ENCODE measurements at regions not wholly inside any gene's neighbourhood (a gene's known extent, or its start where the extent isn't known, plus 50 kb on each side); places are given as distances from the start of the nearest gene placed in this dataset.
"Not testable (repeated sequence)": the region's sequence is repeated elsewhere in the genome, so short reads cannot be mapped to it uniquely, and the experiment has no call there.

- no peak overlapping the region for H3K4me3 ChIP-seq (ENCODE audit: low read depth, low read length)
- no peak overlapping the region for H3K27ac ChIP-seq
- DNase-seq: no peak
- TF ChIP-seq, protein P1, sequence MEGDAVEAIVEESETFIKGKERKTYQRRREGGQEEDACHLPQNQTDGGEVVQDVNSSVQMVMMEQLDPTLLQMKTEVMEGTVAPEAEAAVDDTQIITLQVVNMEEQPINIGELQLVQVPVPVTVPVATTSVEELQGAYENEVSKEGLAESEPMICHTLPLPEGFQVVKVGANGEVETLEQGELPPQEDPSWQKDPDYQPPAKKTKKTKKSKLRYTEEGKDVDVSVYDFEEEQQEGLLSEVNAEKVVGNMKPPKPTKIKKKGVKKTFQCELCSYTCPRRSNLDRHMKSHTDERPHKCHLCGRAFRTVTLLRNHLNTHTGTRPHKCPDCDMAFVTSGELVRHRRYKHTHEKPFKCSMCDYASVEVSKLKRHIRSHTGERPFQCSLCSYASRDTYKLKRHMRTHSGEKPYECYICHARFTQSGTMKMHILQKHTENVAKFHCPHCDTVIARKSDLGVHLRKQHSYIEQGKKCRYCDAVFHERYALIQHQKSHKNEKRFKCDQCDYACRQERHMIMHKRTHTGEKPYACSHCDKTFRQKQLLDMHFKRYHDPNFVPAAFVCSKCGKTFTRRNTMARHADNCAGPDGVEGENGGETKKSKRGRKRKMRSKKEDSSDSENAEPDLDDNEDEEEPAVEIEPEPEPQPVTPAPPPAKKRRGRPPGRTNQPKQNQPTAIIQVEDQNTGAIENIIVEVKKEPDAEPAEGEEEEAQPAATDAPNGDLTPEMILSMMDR (IDR thresholded peaks at IDR 0.05; ENCODE audit: low read depth, low read length, missing control alignments): no peak
- in situ Hi-C loops (cut with HindIII; ENCODE audit: low pct_ligation_motif_present, low sequenced_read_pairs): no loop called here
- H3K36me3 ChIP-seq (replicated peaks): no peaks in the 10 kb centered on the region
- H3K27me3 ChIP-seq (replicated peaks): no peaks in the 10 kb centered on the region
Measured at GRCh38 chr2:199543606-199544172, 86.0 kb upstream of the SATB2 start.

DNA sequence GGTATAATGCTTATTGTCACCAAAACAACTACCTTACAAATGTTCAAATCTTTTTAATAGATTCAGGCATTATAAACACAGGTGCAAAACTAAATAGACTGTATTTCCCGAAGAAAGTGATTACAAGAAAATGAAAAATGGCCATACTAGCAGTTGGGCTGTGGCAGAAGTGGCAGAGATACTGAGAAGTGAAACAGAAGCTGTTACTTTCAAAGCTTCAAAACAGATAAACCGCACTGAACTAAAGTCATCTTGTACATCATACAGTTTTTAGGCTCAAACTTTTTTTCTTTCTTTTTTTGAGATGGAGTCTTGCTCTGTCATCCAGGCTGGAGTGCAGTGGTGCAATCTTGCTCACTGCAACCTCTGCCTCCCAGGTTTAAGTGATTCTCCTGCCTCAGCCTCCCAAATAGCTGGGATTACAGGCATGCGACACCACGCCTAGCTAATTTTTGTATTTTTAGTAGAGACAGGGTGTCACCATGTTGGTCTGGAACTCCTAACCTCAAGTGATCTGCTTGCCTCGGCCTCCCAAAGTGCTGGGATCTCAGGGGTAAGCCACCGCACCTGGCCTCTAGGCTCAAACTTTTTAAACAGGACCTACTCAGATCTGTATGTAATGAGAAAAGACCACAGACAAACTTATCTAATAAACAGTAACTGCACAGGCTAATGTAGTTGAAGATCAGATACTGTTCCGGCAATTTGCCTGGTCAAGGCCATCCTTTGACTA, 77.9 kb upstream of the SATB2 start:
- in situ Hi-C loops (cut with HindIII; ENCODE audit: low pct_ligation_motif_present, low sequenced_read_pairs): no loop called here
- no peak overlapping the region for H3K27ac ChIP-seq

GRCh38 chr2:199533873-199534272, 76.1 kb upstream of the SATB2 start:
- H3K36me3 ChIP-seq (replicated peaks); H3K4me3 ChIP-seq (ENCODE audit: low read depth, low read length); H3K27ac ChIP-seq; H3K27me3 ChIP-seq (replicated peaks); DNase-seq; in situ Hi-C loops (cut with HindIII; ENCODE audit: low pct_ligation_motif_present, low sequenced_read_pairs): not testable (repeated sequence)

More for the DNA sequence above, 77.9 kb upstream of the SATB2 start:
- H3K4me3 ChIP-seq (ENCODE audit: low read depth, low read length): no peak overlapping the region
- no peaks in the 10 kb centered on the region for H3K36me3 ChIP-seq (replicated peaks)
- no peaks in the 10 kb centered on the region for H3K27me3 ChIP-seq (replicated peaks)
- TF ChIP-seq, protein P1 (IDR thresholded peaks at IDR 0.05; ENCODE audit: low read depth, low read length, missing control alignments): no peak
- no peak for DNase-seq

DNA sequence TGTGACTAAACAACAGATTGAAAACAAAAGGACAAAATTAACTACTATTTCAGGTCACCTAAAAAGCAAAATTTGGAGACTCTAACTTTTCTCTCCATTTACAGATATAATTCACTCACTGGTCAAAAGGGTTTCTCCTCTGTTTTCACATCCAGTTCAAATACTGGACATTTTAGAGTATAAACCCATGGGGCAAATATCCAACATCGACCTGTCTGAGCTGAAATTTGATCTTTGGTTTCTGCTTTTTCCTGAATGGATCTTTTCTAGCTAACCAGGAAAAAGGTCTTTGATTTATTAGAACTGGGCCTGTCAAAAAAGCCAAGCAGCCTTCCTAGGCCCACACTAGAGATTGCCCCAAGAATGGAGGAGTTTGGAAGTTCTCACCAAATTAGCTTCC, 69.3 kb upstream of the SATB2 start:
- H3K27ac ChIP-seq: no peak overlapping the region
- H3K4me3 ChIP-seq (ENCODE audit: low read depth, low read length): no peak overlapping the region
- TF ChIP-seq, protein P1 (IDR thresholded peaks at IDR 0.05; ENCODE audit: low read depth, low read length, missing control alignments): no peak
- H3K27me3 ChIP-seq (replicated peaks): no peaks in the 10 kb centered on the region
- H3K36me3 ChIP-seq (replicated peaks): no peaks in the 10 kb centered on the region
- DNase-seq: no peak
- in situ Hi-C loops (cut with HindIII; ENCODE audit: low pct_ligation_motif_present, low sequenced_read_pairs): no loop called here

DNA sequence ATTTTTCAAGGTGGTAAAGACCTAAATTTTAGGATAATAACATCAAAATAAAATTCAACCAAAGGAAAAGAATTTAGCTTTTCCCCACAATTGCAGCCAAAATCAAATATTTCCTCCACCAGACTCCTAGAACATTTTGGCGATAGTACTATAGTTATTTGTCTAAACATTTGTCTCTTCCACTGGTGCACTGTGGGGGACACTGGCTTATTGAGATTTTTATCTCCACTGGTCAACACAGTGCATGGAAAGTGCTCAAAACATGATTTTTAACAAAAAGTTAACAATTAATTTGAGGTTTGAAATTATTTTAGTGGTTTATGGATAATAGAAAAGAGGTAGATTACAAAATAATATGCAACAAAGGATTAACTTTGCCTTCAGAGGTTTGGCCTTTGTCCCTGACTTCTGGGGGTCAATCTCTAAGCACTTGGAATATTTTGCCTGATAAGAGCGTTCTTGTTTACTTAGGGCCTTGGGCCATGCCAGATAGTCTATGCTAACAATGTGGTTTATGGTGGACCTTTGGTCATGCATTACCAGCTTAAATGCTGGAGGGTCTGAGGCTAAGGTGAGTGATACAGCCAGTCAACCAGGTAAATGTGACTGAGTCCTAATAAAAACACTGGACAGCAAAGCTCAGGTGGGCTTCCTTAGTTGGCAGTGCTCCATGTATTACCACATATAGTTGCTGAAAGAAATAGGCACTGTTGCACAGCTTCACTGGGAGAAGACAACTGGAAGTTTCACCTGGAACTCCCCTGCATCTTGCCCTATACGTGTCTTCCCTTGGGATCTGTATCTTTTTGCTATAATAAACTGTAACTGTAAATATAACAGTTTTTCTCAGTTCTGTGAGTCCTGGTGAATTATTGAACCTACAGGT, 67.2 kb upstream of the SATB2 start:
- Histone ChIP-seq H3K36me3 (replicated peaks) (no peaks in the 10 kb centered on the region), H3K4me3 (ENCODE audit: low read depth, low read length) (no peak overlapping the region), H3K27me3 (replicated peaks) (no peaks in the 10 kb centered on the region), H3K27ac (no peak overlapping the region)
- no peak for DNase-seq
- in situ Hi-C loops (cut with HindIII; ENCODE audit: low pct_ligation_motif_present, low sequenced_read_pairs): no loop called here
- TF ChIP-seq, protein P1 (IDR thresholded peaks at IDR 0.05; ENCODE audit: low read depth, low read length, missing control alignments): no peak

DNA sequence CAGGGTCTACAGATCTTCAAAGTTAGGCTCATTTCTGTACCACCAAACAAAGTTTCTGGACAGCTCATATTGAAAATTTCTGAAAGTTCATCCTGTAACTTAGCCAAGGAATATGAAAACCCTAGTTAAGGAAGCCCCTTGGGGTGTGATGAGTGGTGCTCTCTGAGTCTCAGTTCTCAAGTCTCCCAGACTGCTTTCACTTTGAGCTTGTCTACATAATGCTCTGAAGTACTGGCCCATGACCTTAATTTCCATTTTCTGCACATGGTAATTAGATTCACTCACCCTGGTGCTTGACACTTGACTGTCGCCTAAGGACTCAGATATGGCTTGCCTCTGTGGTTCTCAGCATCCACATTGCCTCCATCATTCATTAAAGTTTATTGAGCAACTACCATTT, 51.7 kb upstream of the SATB2 start:
- Histone ChIP-seq H3K27ac (no peak overlapping the region), H3K27me3 (replicated peaks) (no peaks in the 10 kb centered on the region), H3K4me3 (ENCODE audit: low read depth, low read length) (no peak overlapping the region), H3K36me3 (replicated peaks) (no peaks in the 10 kb centered on the region)
- DNase-seq: no peak
- TF ChIP-seq, protein P1 (IDR thresholded peaks at IDR 0.05; ENCODE audit: low read depth, low read length, missing control alignments): no peak
- in situ Hi-C loops (cut with HindIII; ENCODE audit: low pct_ligation_motif_present, low sequenced_read_pairs): no loop called here
